Body of pancreas (tissue), 4 donors: ENCODE measurements at regions not wholly inside any gene's neighbourhood (a gene's known extent, or its start where the extent isn't known, plus 50 kb on each side); places are given as distances from the start of the nearest gene placed in this dataset.

Source experiments
- ATAC-seq: fragments of 150-250 bp; one replicate; pipeline ENCODE4 v1.9.1; 2016
- DNase-seq, 4 donors: peaks; one replicate each; pipeline ENCODE4 v3.0.0-alpha.2; 2019
- H3K27ac ChIP-seq, 4 donors: fragments of 200-600 bp; sonication (generic); 1 replicate in 3 of 4; 2 replicates in 1 of 4; pipeline versions ENCODE4 v1.5.1 to v1.6.1; 2016 to 2019; ENCODE audit warnings: mild to moderate bottlenecking in 1 of 4, mixed read lengths in 1 of 4, moderate library complexity in 1 of 4
- H3K27me3 ChIP-seq, 2 donors: fragments of 200-600 bp; sonication (generic); one replicate each; pipeline ENCODE4 v1.6.0; 2016; ENCODE audit warnings: mild to moderate bottlenecking in 1 of 2
- H3K36me3 ChIP-seq, 2 donors: fragments of 200-600 bp; sonication (generic); replicated peaks in 1 of 2; 2 replicates each; pipeline ENCODE4 v1.5.1; 2016; ENCODE audit warnings: low read depth in 2 of 2; ENCODE audit not compliant: insufficient read depth in 1 of 2
- H3K4me1 ChIP-seq: fragments of 200-600 bp; sonication (generic); one replicate; pipeline ENCODE4 v1.6.0; 2016
- H3K4me3 ChIP-seq, 2 donors: fragments of 200-600 bp; sonication (generic); 1 replicate in 1 of 2; 2 replicates in 1 of 2; pipeline ENCODE4 v1.5.1; 2016 to 2019
- H3K9me3 ChIP-seq, 3 donors: fragments of 200-600 bp; sonication (generic); 1 replicate in 2 of 3; 2 replicates in 1 of 3; pipeline ENCODE4 v1.5.1; 2016
- CTCF ChIP-seq, 7 experiments: fragments of 450-650 bp in 4 of 7; fragments of 200-600 bp in 3 of 7; sonication (generic) in 3 of 7; IDR thresholded peaks; one replicate each; pipeline ENCODE4 v1.5.1; 2016 to 2019; ENCODE audit warnings: antibody characterized with exemption in 7 of 7
- POLR2A ChIP-seq, 3 donors: fragments of 450-650 bp; IDR thresholded peaks; one replicate each; pipeline ENCODE4 v1.6.1; 2016; ENCODE audit warnings: antibody characterized with exemption in 3 of 3, mild to moderate bottlenecking in 2 of 3
- WGBS, 2 donors: methylation state at CpG; one replicate each; pipeline ENCODE4 v1.1.5; 2017; 5-methylcytosine and 5-hydroxymethylcytosine counted together
- intact Hi-C: fragments of 100-400 bp; cut with DNase I; formaldehyde crosslinking; loops from one replicate; pipeline ENCODE4 v1.15.1; 2023

DNA sequence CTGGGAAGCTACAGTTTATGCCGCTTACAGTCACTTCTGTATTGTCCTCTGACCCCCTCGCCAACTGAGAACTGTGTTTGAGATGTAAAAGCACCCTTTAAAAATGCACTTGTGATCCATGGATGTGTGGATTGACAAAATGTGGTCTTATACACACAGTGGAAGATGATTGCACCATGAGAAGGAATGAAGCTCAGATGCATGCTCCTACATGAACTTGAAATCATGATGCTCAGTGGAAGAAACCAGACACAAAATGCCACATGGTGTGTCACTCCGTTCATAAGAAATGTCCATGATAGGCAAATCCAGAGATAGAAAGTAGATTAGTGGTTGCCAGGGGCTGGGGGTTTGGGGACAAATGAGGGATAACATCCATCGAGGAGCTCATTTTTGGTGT lies 58.0 kb downstream of the PITPNM2 start:
- DNase-seq (no peak), ATAC-seq (no peak)
- Histone ChIP-seq H3K4me3 (no peak overlapping the region), H3K27me3 (no peaks in the 10 kb centered on the region), H3K27ac (no peak overlapping the region), H3K9me3 (no peaks in the 10 kb centered on the region), H3K36me3 (no peaks in the 10 kb centered on the region), H3K4me1 (peaks cover 16% of the 10 kb centered on the region)
- intact Hi-C loops = no loop called here
- TF ChIP-seq CTCF (IDR thresholded peaks at IDR 0.05) (no peak), POLR2A (IDR thresholded peaks at IDR 0.05) (no peak)
- WGBS, 2 donors = 83 to 84% methylated on average over 4 of the region's 4 CpGs

- no peak for DNase-seq
- peaks cover 16% of the 10 kb centered on the region for H3K4me1 ChIP-seq
- ATAC-seq = no peak
- 92 to 96% methylated on average over 4 to 8 of the region's 8 CpGs for WGBS, 2 donors
- H3K27me3 ChIP-seq = no peaks in the 10 kb centered on the region
- no peaks in the 10 kb centered on the region for H3K9me3 ChIP-seq
- H3K4me3 ChIP-seq = no peak overlapping the region
- no peak for TF ChIP-seq CTCF (IDR thresholded peaks at IDR 0.05)
- no peak for TF ChIP-seq POLR2A (IDR thresholded peaks at IDR 0.05)
- intact Hi-C loops = no loop called here
- H3K27ac ChIP-seq = no peak overlapping the region
- H3K36me3 ChIP-seq = no peaks in the 10 kb centered on the region
These were observed 59.4 kb downstream of the PITPNM2 start for GRCh38 chr12:123091230-123092150.

- Histone ChIP-seq H3K4me1 (peaks cover 11% of the 10 kb centered on the region), H3K9me3 (no peaks in the 10 kb centered on the region), H3K27ac (no peak overlapping the region), H3K4me3 (no peak overlapping the region), H3K27me3 (no peaks in the 10 kb centered on the region), H3K36me3 (no peaks in the 10 kb centered on the region)
- TF ChIP-seq POLR2A (IDR thresholded peaks at IDR 0.05) = no peak
- no peak for TF ChIP-seq CTCF (IDR thresholded peaks at IDR 0.05)
- no peak for ATAC-seq
- 80 to 84% methylated on average over 2 of the region's 2 CpGs for WGBS, 2 donors
- intact Hi-C loops = no loop called here
- no peak for DNase-seq
These were observed 61.1 kb downstream of the PITPNM2 start for GRCh38 chr12:123089631-123090353.

DNA sequence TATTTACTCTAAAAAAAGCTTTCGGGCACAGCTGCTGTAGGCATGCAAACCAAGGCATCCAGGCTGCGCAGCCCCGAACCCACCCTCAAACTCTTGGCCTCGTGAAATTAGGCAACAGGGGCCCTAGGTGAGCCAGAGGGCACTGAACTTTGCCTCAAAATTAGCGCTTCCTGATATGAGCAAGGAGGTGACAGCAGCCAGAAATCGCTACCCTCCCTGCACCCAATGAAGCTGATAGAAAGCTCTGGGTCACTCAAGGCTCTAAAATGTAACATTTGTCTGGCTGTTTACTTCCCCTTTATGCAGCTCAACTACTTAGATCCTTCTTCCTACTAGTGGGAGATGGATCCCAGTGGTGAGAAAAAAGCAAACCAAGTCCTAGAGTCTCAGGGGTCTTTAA lies 61.8 kb downstream of the PITPNM2 start:
- H3K4me3 ChIP-seq = no peak overlapping the region
- TF ChIP-seq CTCF (IDR thresholded peaks at IDR 0.05) (no peak), POLR2A (IDR thresholded peaks at IDR 0.05) (no peak)

More for the DNA sequence above, 61.8 kb downstream of the PITPNM2 start:
- DNase-seq (no peak), ATAC-seq (no peak)
- H3K27me3 ChIP-seq = no peaks in the 10 kb centered on the region
- intact Hi-C loops = no loop called here
- H3K27ac ChIP-seq = no peak overlapping the region
- peaks cover 11% of the 10 kb centered on the region for H3K4me1 ChIP-seq
- H3K9me3 ChIP-seq = no peaks in the 10 kb centered on the region
- 79 to 86% methylated on average over 6 of the region's 6 CpGs for WGBS, 2 donors
- no peaks in the 10 kb centered on the region for H3K36me3 ChIP-seq
